MM.1S (cell line): ENCODE measurements at regions not wholly inside any gene's neighbourhood (a gene's known extent, or its start where the extent isn't known, plus 50 kb on each side); places are given as distances from the start of the nearest gene placed in this dataset.

Experiments
- CTCF ChIP-seq: fragments of 300-600 bp; sonication (generic); IDR thresholded peaks from 2 replicates; pipeline ENCODE4 v1.5.1; 2016; ENCODE audit warnings: antibody characterized with exemption, low read length, mixed read lengths
- EZH2 ChIP-seq: fragments of 300-600 bp; sonication (generic); optimal IDR thresholded peaks from 2 replicates; pipeline ENCODE3; 2017; ENCODE audit warnings: low read depth, mild to moderate bottlenecking, antibody characterized with exemption, low read length, mixed read lengths
- EZH2phosphoT487 ChIP-seq: fragments of 300-600 bp; sonication (generic); IDR thresholded peaks from 2 replicates; pipeline ENCODE4 v1.6.1; 2018; ENCODE audit warnings: antibody characterized with exemption, low read length

GRCh38 chr5:19001539-19001938, 986.5 kb downstream of the CDH18 start:
- TF ChIP-seq CTCF (no peak), EZH2 (no peak), EZH2phosphoT487 (no peak)
